A673 (cell line): ENCODE measurements at regions not wholly inside any gene's neighbourhood (a gene's known extent, or its start where the extent isn't known, plus 50 kb on each side); places are given as distances from the start of the nearest gene placed in this dataset.

ENCODE experiments used
- BruUV-seq: library from RNA; stranded (reverse); fragments of 400-500 nt; replicated peaks from 2 replicates; lab custom pipeline; 2021; lab: Mats Ljungman, UMichigan
- CTCF ChIA-PET: fragments of 300-600 bp; sonication (Branson Sonifier 250); formaldehyde crosslinking; loops from one replicate; lab custom pipeline; 2022; ENCODE audit warnings: antibody characterized with exemption; lab: Charles Lee
- POLR2A ChIA-PET: fragments of 300-600 bp; sonication (Branson Sonifier 250); formaldehyde crosslinking; loops from one replicate; lab custom pipeline; 2022; ENCODE audit warnings: antibody characterized with exemption; ENCODE audit not compliant: low non-redundant PET; lab: Charles Lee
- DNase-seq: peaks from one replicate; pipeline ENCODE4 v3.0.0-alpha.2; 2015; ENCODE audit warnings: low spot score
- H3K27ac ChIP-seq: fragments of 200-600 bp; sonication (generic); 2 replicates; pipeline ENCODE4 v1.5.1; 2016; ENCODE audit warnings: mixed run types, low read depth, mild to moderate bottlenecking, mixed read lengths, antibody characterized with exemption, low read length; ENCODE audit not compliant: poor library complexity, severe bottlenecking
- H3K27me3 ChIP-seq: fragments of 200-600 bp; sonication (generic); replicated peaks from 2 replicates; pipeline ENCODE4 v1.6.1; 2017; ENCODE audit warnings: mixed run types, low read depth, mild to moderate bottlenecking, mixed read lengths, antibody characterized with exemption, low read length; ENCODE audit not compliant: insufficient read depth, poor library complexity
- H3K36me3 ChIP-seq: fragments of 200-600 bp; sonication (generic); 2 replicates; pipeline ENCODE4 v1.6.1; 2016; ENCODE audit warnings: mixed run types, mild to moderate bottlenecking, mixed read lengths, antibody characterized with exemption, low read length; ENCODE audit not compliant: insufficient read depth, poor library complexity, severe bottlenecking
- H3K4me1 ChIP-seq: fragments of 200-600 bp; sonication (generic); 2 replicates; pipeline ENCODE4 v1.6.1; 2017; ENCODE audit warnings: mixed run types, mild to moderate bottlenecking, mixed read lengths, antibody characterized with exemption, low read length; ENCODE audit not compliant: insufficient read depth, poor library complexity, severe bottlenecking
- H3K4me3 ChIP-seq: fragments of 200-600 bp; sonication (generic); 2 replicates; pipeline ENCODE4 v1.5.1; 2016; ENCODE audit warnings: low read depth, mixed run types, mild to moderate bottlenecking, mixed read lengths, low read length; ENCODE audit not compliant: poor library complexity, severe bottlenecking
- H3K9me3 ChIP-seq: fragments of 200-600 bp; sonication (generic); 2 replicates; pipeline ENCODE4 v1.6.1; 2016; ENCODE audit warnings: mixed run types, low read depth, mild to moderate bottlenecking, mixed read lengths, antibody characterized with exemption, low read length; ENCODE audit not compliant: poor library complexity, severe bottlenecking
- CTCF ChIP-seq: fragments of 300-800, 200-600 bp; sonication (generic); conservative IDR thresholded peaks from 2 replicates; pipeline ENCODE4 v1.5.1; 2017; ENCODE audit warnings: low read depth, mild to moderate bottlenecking, antibody characterized with exemption, low read length, moderate library complexity, mixed read lengths
- EZH2 ChIP-seq: fragments of 200-600 bp; sonication (generic); IDR thresholded peaks from 2 replicates; pipeline ENCODE4 v1.6.1; 2017; ENCODE audit warnings: borderline replicate concordance, low read depth, mild to moderate bottlenecking, mixed read lengths, antibody characterized with exemption, low read length; ENCODE audit not compliant: poor library complexity, severe bottlenecking
- intact Hi-C: fragments of 100-400 bp; cut with micrococcal nuclease; formaldehyde crosslinking; loops from one replicate; pipeline ENCODE4 v1.10.0; 2022; ENCODE audit not compliant: unreplicated experiment

DNA sequence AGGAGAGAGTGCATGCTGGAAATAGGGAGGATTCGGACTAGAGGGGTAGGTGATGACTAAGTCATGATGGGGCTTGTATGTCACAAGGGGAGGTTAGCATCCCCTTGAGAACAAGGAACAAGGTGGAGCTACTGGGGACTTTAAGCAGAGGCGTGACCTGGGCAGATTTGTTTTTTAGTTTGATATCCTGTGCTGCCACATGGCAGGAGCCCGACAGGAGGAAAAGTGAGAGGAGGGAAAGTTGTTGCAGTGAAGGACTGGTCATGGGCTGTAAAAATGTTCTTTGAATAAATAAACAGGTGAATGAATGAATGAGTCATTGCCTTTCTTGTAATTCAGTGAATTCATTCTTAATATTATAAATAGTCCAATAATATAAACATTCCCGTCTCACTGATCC lies 365.1 kb upstream of the CDH5 start:
- H3K4me3 ChIP-seq = no peak overlapping the region
- intact Hi-C loops = no loop called here
- H3K36me3 ChIP-seq = no peaks in the 10 kb centered on the region
- ChIA-PET CTCF (no interaction called here), POLR2A (no interaction called here)
- H3K4me1 ChIP-seq = no peaks in the 10 kb centered on the region
- no peak for DNase-seq
- BruUV-seq = no TSS peak
- TF ChIP-seq CTCF = no peak
- no peak for TF ChIP-seq EZH2
- H3K27ac ChIP-seq = no peak overlapping the region
- H3K27me3 ChIP-seq = no peaks in the 10 kb centered on the region
- H3K9me3 ChIP-seq = no peaks in the 10 kb centered on the region

DNA sequence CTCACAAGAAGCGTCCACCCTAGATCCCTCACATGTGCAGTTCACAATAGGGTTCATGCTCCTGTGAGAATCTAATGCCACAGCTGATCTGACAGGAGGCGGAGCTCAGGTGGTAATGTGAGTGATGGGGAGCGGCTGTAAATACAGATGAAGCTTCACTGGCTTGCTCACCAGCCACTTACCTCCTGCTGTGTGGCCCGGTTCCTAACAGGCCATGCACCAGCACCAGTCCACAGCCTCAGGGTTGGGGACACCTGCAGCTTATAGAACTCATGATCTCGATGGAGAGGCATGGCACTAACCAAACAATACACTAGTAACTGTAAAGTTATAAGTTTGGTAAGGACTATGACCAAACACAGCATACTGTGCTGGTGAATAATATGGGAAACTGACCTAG lies 368.0 kb upstream of the CDH5 start:
- Histone ChIP-seq H3K4me3 (no peak overlapping the region), H3K27me3 (no peaks in the 10 kb centered on the region), H3K9me3 (no peaks in the 10 kb centered on the region), H3K36me3 (no peaks in the 10 kb centered on the region), H3K4me1 (no peaks in the 10 kb centered on the region), H3K27ac (no peak overlapping the region)
- ChIA-PET CTCF (no interaction called here), POLR2A (no interaction called here)
- BruUV-seq = no TSS peak
- intact Hi-C loops = no loop called here
- TF ChIP-seq CTCF (no peak), EZH2 (no peak)
- DNase-seq = no peak

- peak; percentile 35 for DNase-seq
- Histone ChIP-seq H3K4me1 (no peaks in the 10 kb centered on the region), H3K36me3 (no peaks in the 10 kb centered on the region), H3K27me3 (no peaks in the 10 kb centered on the region), H3K4me3 (no peak overlapping the region), H3K27ac (no peak overlapping the region), H3K9me3 (no peaks in the 10 kb centered on the region)
- intact Hi-C loops = no loop called here
- CTCF ChIA-PET = no interaction called here
- no TSS peak for BruUV-seq
- TF ChIP-seq CTCF (no peak), EZH2 (no peak)
- POLR2A ChIA-PET = no interaction called here
These were observed 372.2 kb upstream of the CDH5 start for GRCh38 chr16:65994291-65994690.
